HL-60 (cell line): ENCODE measurements at regions not wholly inside any gene's neighbourhood (a gene's known extent, or its start where the extent isn't known, plus 50 kb on each side); places are given as distances from the start of the nearest gene placed in this dataset.

Experiments used
- DNase-seq, 2 experiments: peaks; one replicate each; pipeline ENCODE4 v3.0.0-alpha.2; 2010 to 2020; ENCODE audit warnings: low read depth in 1 of 2, low spot score in 1 of 2
- H3K27ac ChIP-seq: fragments of 250-450 bp; sonication (Bioruptor Pico); replicated peaks from 2 replicates; pipeline ENCODE4 v1.5.1; 2020; ENCODE audit warnings: mild to moderate bottlenecking, moderate library complexity
- H3K27me3 ChIP-seq: fragments of 250-450 bp; sonication (Bioruptor Pico); 2 replicates; pipeline ENCODE4 v1.5.1; 2021; ENCODE audit warnings: mild to moderate bottlenecking, moderate library complexity; ENCODE audit not compliant: insufficient read depth, poor library complexity, severe bottlenecking
- H3K4me3 ChIP-seq: replicated peaks from 2 replicates; pipeline ENCODE4 v1.5.1; 2011; ENCODE audit warnings: mild to moderate bottlenecking, control low read depth, low read length; ENCODE audit not compliant: insufficient read depth
- GABPA ChIP-seq: IDR thresholded peaks from 2 replicates; pipeline ENCODE4 v1.6.1; 2012; ENCODE audit warnings: low read depth
- POLR2AphosphoS5 ChIP-seq: IDR thresholded peaks from 2 replicates; pipeline ENCODE4 v1.6.1; 2012; ENCODE audit warnings: low read depth
- SPI1 ChIP-seq: IDR thresholded peaks from 2 replicates; pipeline ENCODE4 v1.6.1; 2012; ENCODE audit warnings: low read depth, mild to moderate bottlenecking, borderline replicate concordance
- TF ChIP-seq, protein P1 (sequence below): IDR thresholded peaks from 2 replicates; pipeline ENCODE4 v1.6.1; 2012; ENCODE audit warnings: low read depth; ENCODE audit not compliant: insufficient replicate concordance
- TF ChIP-seq, protein P2 (sequence below): IDR thresholded peaks from one replicate; pipeline ENCODE4 v1.5.1; 2011; ENCODE audit warnings: low read length, control low read depth, inconsistent platforms; ENCODE audit not compliant: insufficient read depth

DNA sequence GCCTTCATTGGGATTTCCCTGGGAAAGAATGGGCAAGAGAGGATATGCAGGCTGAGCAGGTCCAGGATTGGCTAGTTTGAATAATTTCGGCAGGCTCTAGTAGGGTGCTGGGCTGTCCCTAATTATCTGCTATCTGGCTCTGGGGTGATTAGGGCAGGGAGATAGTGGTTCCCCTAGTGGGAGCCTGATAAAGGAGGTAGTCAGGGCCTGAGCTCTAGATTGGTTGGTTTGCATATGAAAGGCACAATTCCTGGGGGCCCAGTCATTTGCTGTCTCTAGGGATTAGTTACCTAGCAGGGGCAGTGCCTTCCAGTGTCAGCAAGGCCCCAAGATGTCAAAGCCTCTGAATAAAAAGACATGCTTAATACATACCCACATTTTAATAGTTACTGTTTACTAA lies 690.1 kb upstream of the KLHL29 start:
- DNase-seq, result no peak
- TF ChIP-seq SPI1, result no peak
- TF ChIP-seq, protein P1, sequence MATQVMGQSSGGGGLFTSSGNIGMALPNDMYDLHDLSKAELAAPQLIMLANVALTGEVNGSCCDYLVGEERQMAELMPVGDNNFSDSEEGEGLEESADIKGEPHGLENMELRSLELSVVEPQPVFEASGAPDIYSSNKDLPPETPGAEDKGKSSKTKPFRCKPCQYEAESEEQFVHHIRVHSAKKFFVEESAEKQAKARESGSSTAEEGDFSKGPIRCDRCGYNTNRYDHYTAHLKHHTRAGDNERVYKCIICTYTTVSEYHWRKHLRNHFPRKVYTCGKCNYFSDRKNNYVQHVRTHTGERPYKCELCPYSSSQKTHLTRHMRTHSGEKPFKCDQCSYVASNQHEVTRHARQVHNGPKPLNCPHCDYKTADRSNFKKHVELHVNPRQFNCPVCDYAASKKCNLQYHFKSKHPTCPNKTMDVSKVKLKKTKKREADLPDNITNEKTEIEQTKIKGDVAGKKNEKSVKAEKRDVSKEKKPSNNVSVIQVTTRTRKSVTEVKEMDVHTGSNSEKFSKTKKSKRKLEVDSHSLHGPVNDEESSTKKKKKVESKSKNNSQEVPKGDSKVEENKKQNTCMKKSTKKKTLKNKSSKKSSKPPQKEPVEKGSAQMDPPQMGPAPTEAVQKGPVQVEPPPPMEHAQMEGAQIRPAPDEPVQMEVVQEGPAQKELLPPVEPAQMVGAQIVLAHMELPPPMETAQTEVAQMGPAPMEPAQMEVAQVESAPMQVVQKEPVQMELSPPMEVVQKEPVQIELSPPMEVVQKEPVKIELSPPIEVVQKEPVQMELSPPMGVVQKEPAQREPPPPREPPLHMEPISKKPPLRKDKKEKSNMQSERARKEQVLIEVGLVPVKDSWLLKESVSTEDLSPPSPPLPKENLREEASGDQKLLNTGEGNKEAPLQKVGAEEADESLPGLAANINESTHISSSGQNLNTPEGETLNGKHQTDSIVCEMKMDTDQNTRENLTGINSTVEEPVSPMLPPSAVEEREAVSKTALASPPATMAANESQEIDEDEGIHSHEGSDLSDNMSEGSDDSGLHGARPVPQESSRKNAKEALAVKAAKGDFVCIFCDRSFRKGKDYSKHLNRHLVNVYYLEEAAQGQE, result no peak
- TF ChIP-seq, protein P2, sequence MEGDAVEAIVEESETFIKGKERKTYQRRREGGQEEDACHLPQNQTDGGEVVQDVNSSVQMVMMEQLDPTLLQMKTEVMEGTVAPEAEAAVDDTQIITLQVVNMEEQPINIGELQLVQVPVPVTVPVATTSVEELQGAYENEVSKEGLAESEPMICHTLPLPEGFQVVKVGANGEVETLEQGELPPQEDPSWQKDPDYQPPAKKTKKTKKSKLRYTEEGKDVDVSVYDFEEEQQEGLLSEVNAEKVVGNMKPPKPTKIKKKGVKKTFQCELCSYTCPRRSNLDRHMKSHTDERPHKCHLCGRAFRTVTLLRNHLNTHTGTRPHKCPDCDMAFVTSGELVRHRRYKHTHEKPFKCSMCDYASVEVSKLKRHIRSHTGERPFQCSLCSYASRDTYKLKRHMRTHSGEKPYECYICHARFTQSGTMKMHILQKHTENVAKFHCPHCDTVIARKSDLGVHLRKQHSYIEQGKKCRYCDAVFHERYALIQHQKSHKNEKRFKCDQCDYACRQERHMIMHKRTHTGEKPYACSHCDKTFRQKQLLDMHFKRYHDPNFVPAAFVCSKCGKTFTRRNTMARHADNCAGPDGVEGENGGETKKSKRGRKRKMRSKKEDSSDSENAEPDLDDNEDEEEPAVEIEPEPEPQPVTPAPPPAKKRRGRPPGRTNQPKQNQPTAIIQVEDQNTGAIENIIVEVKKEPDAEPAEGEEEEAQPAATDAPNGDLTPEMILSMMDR, result no peak
- no peak for TF ChIP-seq POLR2AphosphoS5
- TF ChIP-seq GABPA, result no peak

DNA sequence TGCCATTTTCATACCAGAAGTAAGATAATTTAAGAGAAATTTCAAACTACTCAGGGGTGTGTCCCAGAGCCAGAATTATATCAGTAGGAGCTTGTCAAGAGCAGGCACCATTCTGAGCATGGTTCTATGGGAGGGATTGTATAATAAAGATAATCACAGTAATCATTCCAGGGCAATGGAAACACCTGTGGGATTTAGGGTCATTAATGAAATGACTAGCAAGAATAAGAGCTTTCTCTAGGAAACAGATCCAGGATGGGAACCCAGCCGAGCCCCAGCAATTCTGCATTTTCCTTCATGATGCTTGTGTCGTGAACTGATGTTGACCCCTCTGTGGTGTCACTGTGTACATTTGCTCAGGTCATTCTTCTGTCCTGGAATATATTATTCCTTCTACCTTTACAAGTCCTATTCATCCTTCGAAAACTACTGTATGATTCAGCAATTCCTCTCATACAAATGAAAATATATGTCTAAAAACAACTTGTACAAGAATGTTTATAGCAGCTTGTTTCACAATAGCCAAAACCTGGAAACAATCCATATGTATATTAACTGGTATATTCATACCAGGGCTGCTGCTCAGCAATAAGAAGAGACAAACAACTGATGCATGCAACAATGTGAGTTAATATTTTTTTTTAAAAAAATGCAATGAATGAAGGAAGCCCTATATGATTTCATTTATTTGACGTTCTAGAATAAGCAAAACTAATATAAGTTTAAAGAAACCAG lies 687.8 kb upstream of the KLHL29 start:
- H3K4me3 ChIP-seq, result no peak overlapping the region
- TF ChIP-seq, protein P2, result no peak
- TF ChIP-seq, protein P1, result no peak
- TF ChIP-seq POLR2AphosphoS5 (no peak), SPI1 (no peak), GABPA (no peak)
- no peaks in the 10 kb centered on the region for H3K27me3 ChIP-seq
- H3K27ac ChIP-seq, result no peak overlapping the region
- no peak for DNase-seq

More for the DNA sequence above, 690.1 kb upstream of the KLHL29 start:
- no peaks in the 10 kb centered on the region for H3K27me3 ChIP-seq
- no peak overlapping the region for H3K27ac ChIP-seq
- H3K4me3 ChIP-seq, result no peak overlapping the region

DNA sequence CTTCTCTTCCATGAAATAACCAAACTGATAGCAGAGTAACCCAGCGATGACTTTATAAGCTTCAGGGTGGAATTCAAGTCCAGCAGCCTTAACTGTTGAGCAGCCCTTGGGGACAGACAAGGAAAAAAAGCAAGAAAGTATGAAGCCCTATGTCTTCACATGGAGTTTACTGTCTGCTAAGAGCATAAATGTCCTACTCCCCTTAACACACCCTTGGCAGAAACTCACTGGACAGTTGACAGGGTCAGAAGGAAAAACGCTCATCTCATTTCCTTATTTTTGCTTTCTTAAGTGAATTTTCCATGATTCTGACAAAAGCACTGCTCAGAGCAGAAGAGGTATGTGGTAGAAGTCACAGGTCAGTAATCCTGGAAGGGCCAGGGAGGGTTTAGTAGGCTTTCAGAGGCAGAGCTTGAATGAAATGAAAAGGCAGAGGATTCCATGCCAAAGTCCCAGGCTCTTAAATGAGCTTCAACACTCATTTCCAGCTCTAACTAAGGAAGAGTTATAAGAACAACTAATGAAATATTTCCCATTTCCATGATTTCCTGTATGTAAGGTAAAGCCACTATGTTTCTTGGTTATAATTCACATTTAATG lies 683.3 kb upstream of the KLHL29 start:
- Histone ChIP-seq H3K4me3 (no peak overlapping the region), H3K27ac (no peak overlapping the region), H3K27me3 (no peaks in the 10 kb centered on the region)
- no peak for DNase-seq
- TF ChIP-seq, protein P2, result no peak
- TF ChIP-seq, protein P1, result no peak
- TF ChIP-seq GABPA (no peak), SPI1 (no peak)
